Activated T-cell treated with anti-CD3 and anti-CD28 coated beads for 48 hours (primary cell): ENCODE measurements at regions not wholly inside any gene's neighbourhood (a gene's known extent, or its start where the extent isn't known, plus 50 kb on each side); places are given as distances from the start of the nearest gene placed in this dataset.

Experiments used
- DNase-seq: peaks from one replicate; pipeline ENCODE4 v3.0.0-alpha.2; 2020; ENCODE audit warnings: low read depth

- no peak for DNase-seq
These were observed 475.4 kb upstream of the GHITM start for GRCh38 chr10:83663918-83664317.

- no peak for DNase-seq
These were observed 472.5 kb upstream of the GHITM start for GRCh38 chr10:83666762-83667161.

- no peak for DNase-seq
These were observed 471.7 kb upstream of the GHITM start for GRCh38 chr10:83667594-83667993.

GRCh38 chr10:83673316-83673715 is 466.0 kb upstream of the GHITM start:
- no peak for DNase-seq

- DNase-seq: no peak
These were observed 461.5 kb upstream of the GHITM start for GRCh38 chr10:83677795-83678194.

GRCh38 chr10:83678850-83679249 is 460.5 kb upstream of the GHITM start:
- DNase-seq: no peak

- no peak for DNase-seq
These were observed 458.8 kb upstream of the GHITM start for GRCh38 chr10:83680470-83680891.

- no peak for DNase-seq
These were observed 456.9 kb upstream of the GHITM start for GRCh38 chr10:83682414-83682813.

- DNase-seq: no peak
These were observed 453.9 kb upstream of the GHITM start for GRCh38 chr10:83685458-83685857.

- DNase-seq: no peak
These were observed 447.3 kb upstream of the GHITM start for GRCh38 chr10:83691791-83692596.

- DNase-seq: no peak
These were observed 440.4 kb upstream of the GHITM start for GRCh38 chr10:83698899-83699298.

- no peak for DNase-seq
These were observed 437.5 kb upstream of the GHITM start for GRCh38 chr10:83701799-83702198.

- no peak for DNase-seq
These were observed 436.6 kb upstream of the GHITM start for GRCh38 chr10:83702731-83703130.

GRCh38 chr10:83706120-83706519 is 433.2 kb upstream of the GHITM start:
- DNase-seq: no peak

- DNase-seq: no peak
These were observed 432.2 kb upstream of the GHITM start for GRCh38 chr10:83706952-83707582.

GRCh38 chr10:83713423-83713822 is 425.9 kb upstream of the GHITM start:
- no peak for DNase-seq

GRCh38 chr10:83723080-83723479 is 416.2 kb upstream of the GHITM start:
- DNase-seq: no peak

GRCh38 chr10:83724471-83725241 is 414.7 kb upstream of the GHITM start:
- no peak for DNase-seq

- DNase-seq: no peak
These were observed 413.7 kb upstream of the GHITM start for GRCh38 chr10:83725567-83725966.

GRCh38 chr10:83734278-83734677 is 405.0 kb upstream of the GHITM start:
- no peak for DNase-seq

GRCh38 chr10:83736008-83736407 is 403.3 kb upstream of the GHITM start:
- no peak for DNase-seq

GRCh38 chr10:83750604-83751003 is 388.7 kb upstream of the GHITM start:
- DNase-seq: no peak

GRCh38 chr10:83753490-83753889 is 385.8 kb upstream of the GHITM start:
- no peak for DNase-seq
